GM10266 (cell line): ENCODE measurements at regions not wholly inside any gene's neighbourhood (a gene's known extent, or its start where the extent isn't known, plus 50 kb on each side); places are given as distances from the start of the nearest gene placed in this dataset.

ENCODE experiments used
- DNase-seq: peaks from one replicate; pipeline ENCODE4 v3.0.0; 2012; ENCODE audit errors: extremely low spot score
- CTCF ChIP-seq: IDR thresholded peaks from 2 replicates; pipeline ENCODE4 v1.5.1; 2012; ENCODE audit warnings: mild to moderate bottlenecking, low read depth; ENCODE audit not compliant: control insufficient read depth, insufficient read depth; ENCODE audit errors: missing control alignments

- no peak for DNase-seq
- no peak for TF ChIP-seq CTCF
These were observed 226.8 kb downstream of the RAP2A start for GRCh38 chr13:97660594-97661260.

GRCh38 chr13:97686594-97686993 is 252.6 kb downstream of the RAP2A start:
- DNase-seq = no peak
- TF ChIP-seq CTCF = no peak

- DNase-seq = no peak
- TF ChIP-seq CTCF = no peak
These were observed 258.7 kb downstream of the RAP2A start for GRCh38 chr13:97692628-97693027.

- TF ChIP-seq CTCF = no peak
- no peak for DNase-seq
These were observed 257.8 kb upstream of the IPO5 start for GRCh38 chr13:97695684-97696083.

- TF ChIP-seq CTCF = no peak
- DNase-seq = no peak
These were observed 256.6 kb upstream of the IPO5 start for GRCh38 chr13:97696921-97697320.

DNA sequence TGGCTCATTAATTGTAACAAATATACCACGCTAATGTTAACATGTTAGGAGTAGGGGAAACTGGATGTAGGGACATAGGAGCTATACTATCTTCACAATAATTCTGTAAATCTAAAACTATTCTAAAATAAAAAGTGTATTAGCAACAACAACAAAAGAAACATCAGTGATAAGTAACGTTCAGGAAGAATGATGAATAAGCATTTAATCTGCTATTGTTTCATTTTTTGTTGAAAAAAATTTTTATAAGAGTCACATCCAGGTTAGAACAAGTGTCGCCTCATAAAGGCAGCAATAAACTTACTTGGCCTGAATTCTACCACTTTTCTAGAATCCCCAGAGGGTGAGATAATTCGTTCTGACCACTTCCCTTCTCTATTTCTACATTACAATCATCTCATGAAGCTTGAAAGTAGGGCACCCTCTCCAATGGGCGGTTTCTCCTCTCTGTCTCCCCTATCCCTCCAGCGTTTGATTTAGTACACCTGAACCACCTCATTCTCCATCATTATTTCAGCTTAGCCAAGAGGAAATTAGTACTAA is 253.1 kb upstream of the IPO5 start:
- no peak for TF ChIP-seq CTCF

DNA sequence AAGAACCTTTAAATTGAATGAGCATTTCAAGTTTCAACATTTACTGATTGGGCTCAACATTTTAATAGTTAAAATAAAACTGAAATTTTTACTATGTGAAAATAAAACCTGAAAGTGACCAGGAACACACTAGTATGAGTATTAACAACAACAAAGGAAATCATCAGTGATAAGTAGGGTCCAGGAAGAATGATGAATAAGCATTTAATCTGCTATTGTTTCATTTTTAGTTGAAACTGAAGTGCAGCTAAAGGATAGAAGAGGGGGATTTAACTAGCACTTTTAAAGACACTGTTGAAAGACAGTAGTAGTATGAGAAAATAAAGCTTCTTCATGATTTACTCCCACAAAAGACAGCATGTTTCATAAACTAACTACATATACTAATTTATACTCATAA is 250.9 kb upstream of the IPO5 start:
- TF ChIP-seq CTCF = no peak
- DNase-seq = no peak

More for the DNA sequence above, 253.1 kb upstream of the IPO5 start:
- no peak for DNase-seq
